ENCODE measurements at regions not wholly inside any gene's neighbourhood (a gene's known extent, or its start where the extent isn't known, plus 50 kb on each side); places are given as distances from the start of the nearest gene placed in this dataset.

DNA sequence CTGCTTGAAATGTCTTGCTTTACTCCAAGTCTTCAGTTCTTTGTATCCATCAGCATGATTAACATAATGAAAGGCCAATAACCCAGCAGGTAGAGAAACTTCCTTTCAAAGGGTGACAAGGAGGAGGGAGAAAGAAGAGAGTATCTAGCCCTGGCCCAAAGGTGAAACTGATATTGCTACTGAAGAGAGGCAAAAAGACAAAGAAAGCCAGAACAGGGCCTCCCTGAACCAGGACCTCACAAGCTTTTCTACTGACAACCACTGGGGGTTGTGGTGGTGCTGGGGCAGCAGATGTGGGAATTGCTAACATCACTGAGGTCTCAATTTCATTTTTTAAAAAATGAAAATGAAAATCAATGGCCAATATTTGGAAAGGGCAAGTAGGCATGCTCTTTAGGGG lies 234.1 kb downstream of the RSL24D1 start:
- ATAC-seq, result no peak
- TF ChIP-seq OSR1 (CRISPR knock-in tag; IDR thresholded peaks at IDR 0.05), result no peak
- TF ChIP-seq, protein P1, sequence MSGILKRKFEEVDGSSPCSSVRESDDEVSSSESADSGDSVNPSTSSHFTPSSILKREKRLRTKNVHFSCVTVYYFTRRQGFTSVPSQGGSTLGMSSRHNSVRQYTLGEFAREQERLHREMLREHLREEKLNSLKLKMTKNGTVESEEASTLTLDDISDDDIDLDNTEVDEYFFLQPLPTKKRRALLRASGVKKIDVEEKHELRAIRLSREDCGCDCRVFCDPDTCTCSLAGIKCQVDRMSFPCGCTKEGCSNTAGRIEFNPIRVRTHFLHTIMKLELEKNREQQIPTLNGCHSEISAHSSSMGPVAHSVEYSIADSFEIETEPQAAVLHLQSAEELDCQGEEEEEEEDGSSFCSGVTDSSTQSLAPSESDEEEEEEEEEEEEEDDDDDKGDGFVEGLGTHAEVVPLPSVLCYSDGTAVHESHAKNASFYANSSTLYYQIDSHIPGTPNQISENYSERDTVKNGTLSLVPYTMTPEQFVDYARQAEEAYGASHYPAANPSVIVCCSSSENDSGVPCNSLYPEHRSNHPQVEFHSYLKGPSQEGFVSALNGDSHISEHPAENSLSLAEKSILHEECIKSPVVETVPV (CRISPR knock-in tag; IDR thresholded peaks at IDR 0.05), result no peak
- no peak for TF ChIP-seq POU6F1 (CRISPR knock-in tag; IDR thresholded peaks at IDR 0.05; ENCODE audit: borderline replicate concordance, low read depth)
- TF ChIP-seq GLIS3 (CRISPR knock-in tag; IDR thresholded peaks at IDR 0.05), result no peak
- no peak for TF ChIP-seq PPARA (CRISPR knock-in tag; IDR thresholded peaks at IDR 0.05; ENCODE audit: borderline replicate concordance)
- TF ChIP-seq CSDC2 (CRISPR knock-in tag; IDR thresholded peaks at IDR 0.05), result no peak
- TF ChIP-seq TOX (CRISPR knock-in tag; IDR thresholded peaks at IDR 0.05; ENCODE audit: borderline replicate concordance), result no peak
- no peak for TF ChIP-seq TSHZ2 (CRISPR knock-in tag; IDR thresholded peaks at IDR 0.05)
- TF ChIP-seq ZC3H10 (CRISPR knock-in tag; IDR thresholded peaks at IDR 0.05), result no peak
- TF ChIP-seq BACH2 (CRISPR knock-in tag; IDR thresholded peaks at IDR 0.05; ENCODE audit: borderline replicate concordance), result no peak
- TF ChIP-seq ZNF8 (CRISPR knock-in tag; IDR thresholded peaks at IDR 0.05), result no peak
- no peak for TF ChIP-seq ZFP3 (CRISPR knock-in tag; IDR thresholded peaks at IDR 0.05)
- TF ChIP-seq SNAI2 (CRISPR knock-in tag; IDR thresholded peaks at IDR 0.05), result no peak

GRCh38 chr15:54960266-54960665 lies 236.5 kb downstream of the RSL24D1 start:
- TF ChIP-seq ZFP30 (CRISPR knock-in tag; IDR thresholded peaks at IDR 0.05) (no peak), OSR1 (CRISPR knock-in tag; IDR thresholded peaks at IDR 0.05) (no peak), TSHZ2 (CRISPR knock-in tag; IDR thresholded peaks at IDR 0.05) (no peak), ZFP3 (CRISPR knock-in tag; IDR thresholded peaks at IDR 0.05) (no peak), ESRRG (CRISPR knock-in tag; IDR thresholded peaks at IDR 0.05) (no peak), ZNF8 (CRISPR knock-in tag; IDR thresholded peaks at IDR 0.05) (no peak), PATZ1 (CRISPR knock-in tag; IDR thresholded peaks at IDR 0.05; ENCODE audit: borderline replicate concordance) (no peak), BACH2 (CRISPR knock-in tag; IDR thresholded peaks at IDR 0.05; ENCODE audit: borderline replicate concordance) (no peak), TOX (CRISPR knock-in tag; IDR thresholded peaks at IDR 0.05; ENCODE audit: borderline replicate concordance) (no peak)
- TF ChIP-seq, protein P2, sequence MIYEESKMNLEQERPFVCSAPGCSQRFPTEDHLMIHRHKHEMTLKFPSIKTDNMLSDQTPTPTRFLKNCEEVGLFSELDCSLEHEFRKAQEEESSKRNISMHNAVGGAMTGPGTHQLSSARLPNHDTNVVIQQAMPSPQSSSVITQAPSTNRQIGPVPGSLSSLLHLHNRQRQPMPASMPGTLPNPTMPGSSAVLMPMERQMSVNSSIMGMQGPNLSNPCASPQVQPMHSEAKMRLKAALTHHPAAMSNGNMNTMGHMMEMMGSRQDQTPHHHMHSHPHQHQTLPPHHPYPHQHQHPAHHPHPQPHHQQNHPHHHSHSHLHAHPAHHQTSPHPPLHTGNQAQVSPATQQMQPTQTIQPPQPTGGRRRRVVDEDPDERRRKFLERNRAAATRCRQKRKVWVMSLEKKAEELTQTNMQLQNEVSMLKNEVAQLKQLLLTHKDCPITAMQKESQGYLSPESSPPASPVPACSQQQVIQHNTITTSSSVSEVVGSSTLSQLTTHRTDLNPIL (CRISPR knock-in tag; IDR thresholded peaks at IDR 0.05; ENCODE audit: low read depth), result no peak
- no peak for ATAC-seq

GRCh38 chr15:54941417-54941816 lies 255.3 kb downstream of the RSL24D1 start:
- no peak for ATAC-seq
- TF ChIP-seq ESRRG (CRISPR knock-in tag; IDR thresholded peaks at IDR 0.05) (no peak), BACH2 (CRISPR knock-in tag; IDR thresholded peaks at IDR 0.05; ENCODE audit: borderline replicate concordance) (no peak), TSHZ2 (CRISPR knock-in tag; IDR thresholded peaks at IDR 0.05) (no peak), PATZ1 (CRISPR knock-in tag; IDR thresholded peaks at IDR 0.05; ENCODE audit: borderline replicate concordance) (no peak), ZFP30 (CRISPR knock-in tag; IDR thresholded peaks at IDR 0.05) (no peak), SNAI2 (CRISPR knock-in tag; IDR thresholded peaks at IDR 0.05) (no peak), ZFP3 (CRISPR knock-in tag; IDR thresholded peaks at IDR 0.05) (no peak)
- TF ChIP-seq, protein P2 (CRISPR knock-in tag; IDR thresholded peaks at IDR 0.05; ENCODE audit: low read depth), result no peak

Data from SK-N-SH treated with all-trans-retinoic acid at 6 μM for 48 hours (cell line).